ENCODE measurements at regions not wholly inside any gene's neighbourhood (a gene's known extent, or its start where the extent isn't known, plus 50 kb on each side); places are given as distances from the start of the nearest gene placed in this dataset.
A peak's percentile ranks its signal among the peaks of the same experiment; 100 is the strongest.

- H3K27me3 Mint-ChIP-seq, result peaks cover 12% of the 10 kb centered on the region
- ChIA-PET POLR2A (no interaction called here), CTCF (interaction anchor here (0.7 to 1.1 kb wide), 2 partner anchors 91 to 1431 kb away, joined by 3 read pairs; no protein-coding TSS in a partner anchor)
- intact Hi-C loops (cut with DNase I, micrococcal nuclease), result no loop called here
- DNase-seq (no peak), ATAC-seq (no peak)
- no peak overlapping the region for H3K27ac Mint-ChIP-seq
- no peaks in the 10 kb centered on the region for H3K4me1 Mint-ChIP-seq
- H3K4me3 Mint-ChIP-seq, result no peak overlapping the region
- no peaks in the 10 kb centered on the region for H3K36me3 Mint-ChIP-seq (ENCODE audit: low read depth)
- H3K9me3 Mint-ChIP-seq (ENCODE audit: low read depth), result no peaks in the 10 kb centered on the region
Measured at GRCh38 chr13:74465271-74465670, 331.1 kb upstream of the KLF12 start.

GRCh38 chr13:74464670-74465069 is 330.5 kb upstream of the KLF12 start:
- peaks cover 12% of the 10 kb centered on the region for H3K27me3 Mint-ChIP-seq
- H3K36me3 Mint-ChIP-seq (ENCODE audit: low read depth), result no peaks in the 10 kb centered on the region
- intact Hi-C loops (cut with DNase I, micrococcal nuclease), result no loop called here
- H3K4me3 Mint-ChIP-seq, result no peak overlapping the region
- ATAC-seq, result no peak
- H3K27ac Mint-ChIP-seq, result no peak overlapping the region
- no peaks in the 10 kb centered on the region for H3K9me3 Mint-ChIP-seq (ENCODE audit: low read depth)
- no peak for DNase-seq
- ChIA-PET CTCF (no interaction called here), POLR2A (no interaction called here)
- H3K4me1 Mint-ChIP-seq, result no peaks in the 10 kb centered on the region

- peaks cover 7% of the 10 kb centered on the region for H3K27me3 Mint-ChIP-seq
- H3K4me1 Mint-ChIP-seq, result no peaks in the 10 kb centered on the region
- no peaks in the 10 kb centered on the region for H3K36me3 Mint-ChIP-seq (ENCODE audit: low read depth)
- ATAC-seq (no peak), DNase-seq (no peak)
- H3K9me3 Mint-ChIP-seq (ENCODE audit: low read depth), result no peaks in the 10 kb centered on the region
- POLR2A ChIA-PET, result no interaction called here
- H3K4me3 Mint-ChIP-seq, result no peak overlapping the region
- CTCF ChIA-PET, result no interaction called here
- no peak overlapping the region for H3K27ac Mint-ChIP-seq
- intact Hi-C loops (cut with DNase I, micrococcal nuclease), result no loop called here
Measured at GRCh38 chr13:74461011-74461410, 326.8 kb upstream of the KLF12 start.

- no peak for DNase-seq
Measured at GRCh38 chr13:74452881-74453280, 318.7 kb upstream of the KLF12 start.

GRCh38 chr13:74452176-74452575 is 318.0 kb upstream of the KLF12 start:
- Mint-ChIP-seq H3K4me1 (peaks cover 6% of the 10 kb centered on the region), H3K27ac (no peak overlapping the region), H3K27me3 (peaks cover 12% of the 10 kb centered on the region), H3K36me3 (ENCODE audit: low read depth) (peaks cover 2% of the 10 kb centered on the region), H3K9me3 (ENCODE audit: low read depth) (peaks cover 2% of the 10 kb centered on the region), H3K4me3 (no peak overlapping the region)
- ChIA-PET CTCF (no interaction called here), POLR2A (no interaction called here)
- ATAC-seq (no peak), DNase-seq (no peak)
- intact Hi-C loops (cut with DNase I, micrococcal nuclease), result no loop called here

More at GRCh38 chr13:74452881-74453280, 318.7 kb upstream of the KLF12 start:
- peak; percentile 9 for ATAC-seq
- Mint-ChIP-seq H3K36me3 (ENCODE audit: low read depth) (peaks cover 2% of the 10 kb centered on the region), H3K9me3 (ENCODE audit: low read depth) (peaks cover 2% of the 10 kb centered on the region), H3K4me1 (peaks cover 6% of the 10 kb centered on the region), H3K27me3 (peaks cover 15% of the 10 kb centered on the region), H3K4me3 (no peak overlapping the region), H3K27ac (no peak overlapping the region)
- CTCF ChIA-PET, result interaction anchor here (0.8 kb wide), 1 partner anchor 13 kb away, joined by 3 read pairs; no protein-coding TSS in a partner anchor
- POLR2A ChIA-PET, result no interaction called here
- intact Hi-C loops (cut with DNase I, micrococcal nuclease), result no loop called here

GRCh38 chr13:74450964-74451363 is 316.8 kb upstream of the KLF12 start:
- Mint-ChIP-seq H3K4me3 (no peak overlapping the region), H3K27me3 (peaks cover 11% of the 10 kb centered on the region), H3K27ac (no peak overlapping the region), H3K9me3 (ENCODE audit: low read depth) (peaks cover 2% of the 10 kb centered on the region), H3K36me3 (ENCODE audit: low read depth) (peaks cover 2% of the 10 kb centered on the region), H3K4me1 (peaks cover 6% of the 10 kb centered on the region)
- POLR2A ChIA-PET, result no interaction called here
- CTCF ChIA-PET, result no interaction called here
- intact Hi-C loops (cut with DNase I, micrococcal nuclease), result no loop called here
- ATAC-seq (no peak), DNase-seq (no peak)

- Mint-ChIP-seq H3K9me3 (ENCODE audit: low read depth) (peaks cover 2% of the 10 kb centered on the region), H3K27me3 (peaks cover 9% of the 10 kb centered on the region), H3K27ac (no peak overlapping the region), H3K36me3 (ENCODE audit: low read depth) (peaks cover 2% of the 10 kb centered on the region), H3K4me3 (no peak overlapping the region), H3K4me1 (peaks cover 6% of the 10 kb centered on the region)
- ChIA-PET POLR2A (no interaction called here), CTCF (no interaction called here)
- DNase-seq, result no peak
- intact Hi-C loops (cut with DNase I, micrococcal nuclease), result no loop called here
- no peak for ATAC-seq
Measured at GRCh38 chr13:74450525-74450845, 316.3 kb upstream of the KLF12 start.

GRCh38 chr13:74449811-74450524 is 315.8 kb upstream of the KLF12 start:
- Mint-ChIP-seq H3K9me3 (ENCODE audit: low read depth) (peaks cover 2% of the 10 kb centered on the region), H3K27me3 (peaks cover 9% of the 10 kb centered on the region), H3K4me1 (peaks cover 6% of the 10 kb centered on the region), H3K36me3 (ENCODE audit: low read depth) (peaks cover 2% of the 10 kb centered on the region), H3K4me3 (no peak overlapping the region), H3K27ac (no peak overlapping the region)
- ATAC-seq, result no peak
- intact Hi-C loops (cut with DNase I, micrococcal nuclease), result no loop called here
- DNase-seq, result no peak
- POLR2A ChIA-PET, result no interaction called here
- CTCF ChIA-PET, result no interaction called here

GRCh38 chr13:74444864-74445479 is 310.8 kb upstream of the KLF12 start:
- H3K4me1 Mint-ChIP-seq, result no peaks in the 10 kb centered on the region

GRCh38 chr13:74444161-74444571 is 310.0 kb upstream of the KLF12 start:
- ChIA-PET POLR2A (no interaction called here), CTCF (no interaction called here)
- H3K27ac Mint-ChIP-seq, result no peak overlapping the region
- no peak overlapping the region for H3K4me3 Mint-ChIP-seq
- H3K4me1 Mint-ChIP-seq, result no peaks in the 10 kb centered on the region
- DNase-seq (no peak), ATAC-seq (no peak)
- peaks cover 2% of the 10 kb centered on the region for H3K9me3 Mint-ChIP-seq (ENCODE audit: low read depth)
- no peaks in the 10 kb centered on the region for H3K36me3 Mint-ChIP-seq (ENCODE audit: low read depth)
- no peaks in the 10 kb centered on the region for H3K27me3 Mint-ChIP-seq
- intact Hi-C loops (cut with DNase I, micrococcal nuclease), result no loop called here

More at GRCh38 chr13:74444864-74445479, 310.8 kb upstream of the KLF12 start:
- H3K27me3 Mint-ChIP-seq, result no peaks in the 10 kb centered on the region
- POLR2A ChIA-PET, result no interaction called here
- H3K36me3 Mint-ChIP-seq (ENCODE audit: low read depth), result peaks cover 2% of the 10 kb centered on the region
- H3K27ac Mint-ChIP-seq, result no peak overlapping the region
- CTCF ChIA-PET, result no interaction called here
- intact Hi-C loops (cut with DNase I, micrococcal nuclease), result no loop called here
- no peak overlapping the region for H3K4me3 Mint-ChIP-seq
- H3K9me3 Mint-ChIP-seq (ENCODE audit: low read depth), result peaks cover 2% of the 10 kb centered on the region
- ATAC-seq (no peak), DNase-seq (no peak)

GRCh38 chr13:74443631-74444030 is 309.4 kb upstream of the KLF12 start:
- CTCF ChIA-PET, result no interaction called here
- POLR2A ChIA-PET, result no interaction called here

GRCh38 chr13:74442751-74443150 is 308.5 kb upstream of the KLF12 start:
- Mint-ChIP-seq H3K27ac (no peak overlapping the region), H3K36me3 (ENCODE audit: low read depth) (no peaks in the 10 kb centered on the region), H3K27me3 (no peaks in the 10 kb centered on the region), H3K4me1 (no peaks in the 10 kb centered on the region), H3K9me3 (ENCODE audit: low read depth) (no peaks in the 10 kb centered on the region), H3K4me3 (no peak overlapping the region)
- ChIA-PET CTCF (interaction anchor here (0.6 kb wide), 1 partner anchor 8 kb away, joined by 3 read pairs; no protein-coding TSS in a partner anchor), POLR2A (no interaction called here)
- ATAC-seq (no peak), DNase-seq (no peak)
- intact Hi-C loops (cut with DNase I, micrococcal nuclease), result no loop called here

More at GRCh38 chr13:74443631-74444030, 309.4 kb upstream of the KLF12 start:
- Mint-ChIP-seq H3K27me3 (no peaks in the 10 kb centered on the region), H3K4me3 (no peak overlapping the region), H3K36me3 (ENCODE audit: low read depth) (no peaks in the 10 kb centered on the region), H3K27ac (no peak overlapping the region), H3K4me1 (no peaks in the 10 kb centered on the region), H3K9me3 (ENCODE audit: low read depth) (no peaks in the 10 kb centered on the region)
- ATAC-seq, result no peak
- intact Hi-C loops (cut with DNase I, micrococcal nuclease), result no loop called here
- DNase-seq, result no peak

Measured in activated CD4-positive, alpha-beta T cell treated with anti-CD3 and anti-CD28 coated beads for 36 hours (primary cell).